ENCODE measurements at regions not wholly inside any gene's neighbourhood (a gene's known extent, or its start where the extent isn't known, plus 50 kb on each side); places are given as distances from the start of the nearest gene placed in this dataset.

DNA sequence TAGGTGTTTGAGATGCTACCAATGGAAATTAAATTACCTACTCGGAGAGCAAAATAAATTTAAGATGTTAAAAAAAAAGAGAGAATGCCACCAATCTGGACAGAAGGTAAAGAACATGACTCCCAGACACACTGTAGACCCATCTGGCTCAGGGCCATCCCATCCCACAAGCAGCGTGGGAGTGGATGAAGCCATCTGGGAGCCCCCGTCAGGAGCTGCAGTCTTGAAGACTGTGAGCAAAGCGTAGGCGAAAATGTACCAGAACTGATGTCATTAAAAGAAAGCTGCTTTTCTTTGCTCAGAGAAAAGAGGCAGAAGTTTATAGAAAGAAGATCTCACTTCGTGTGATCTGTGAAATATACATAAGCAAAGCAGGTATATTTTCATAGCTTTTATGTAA is 815.7 kb downstream of the QKI start:
- TF ChIP-seq, protein P1, sequence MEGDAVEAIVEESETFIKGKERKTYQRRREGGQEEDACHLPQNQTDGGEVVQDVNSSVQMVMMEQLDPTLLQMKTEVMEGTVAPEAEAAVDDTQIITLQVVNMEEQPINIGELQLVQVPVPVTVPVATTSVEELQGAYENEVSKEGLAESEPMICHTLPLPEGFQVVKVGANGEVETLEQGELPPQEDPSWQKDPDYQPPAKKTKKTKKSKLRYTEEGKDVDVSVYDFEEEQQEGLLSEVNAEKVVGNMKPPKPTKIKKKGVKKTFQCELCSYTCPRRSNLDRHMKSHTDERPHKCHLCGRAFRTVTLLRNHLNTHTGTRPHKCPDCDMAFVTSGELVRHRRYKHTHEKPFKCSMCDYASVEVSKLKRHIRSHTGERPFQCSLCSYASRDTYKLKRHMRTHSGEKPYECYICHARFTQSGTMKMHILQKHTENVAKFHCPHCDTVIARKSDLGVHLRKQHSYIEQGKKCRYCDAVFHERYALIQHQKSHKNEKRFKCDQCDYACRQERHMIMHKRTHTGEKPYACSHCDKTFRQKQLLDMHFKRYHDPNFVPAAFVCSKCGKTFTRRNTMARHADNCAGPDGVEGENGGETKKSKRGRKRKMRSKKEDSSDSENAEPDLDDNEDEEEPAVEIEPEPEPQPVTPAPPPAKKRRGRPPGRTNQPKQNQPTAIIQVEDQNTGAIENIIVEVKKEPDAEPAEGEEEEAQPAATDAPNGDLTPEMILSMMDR (IDR thresholded peaks at IDR 0.05), result no peak
- no peak for TF ChIP-seq POLR2A (IDR thresholded peaks at IDR 0.05)
